ENCODE measurements at regions not wholly inside any gene's neighbourhood (a gene's known extent, or its start where the extent isn't known, plus 50 kb on each side); places are given as distances from the start of the nearest gene placed in this dataset.

DNA sequence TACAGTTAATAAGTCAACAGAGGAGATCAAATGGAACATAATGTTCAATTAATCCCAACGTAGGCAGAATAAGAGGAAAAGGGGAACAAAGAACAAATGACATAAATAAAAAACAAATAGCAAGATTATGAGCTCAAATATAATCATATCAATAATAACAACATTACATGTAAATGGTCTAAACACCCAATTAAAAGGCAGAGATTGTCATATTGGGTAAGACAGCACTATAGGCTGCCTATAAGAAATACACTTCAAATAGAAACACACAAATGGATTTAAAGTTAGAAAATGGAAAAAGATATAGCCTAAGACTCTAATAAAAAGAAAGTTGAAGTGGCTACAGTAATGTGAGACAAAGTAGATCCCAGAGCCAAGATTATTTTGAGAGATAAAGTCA, 126.4 kb upstream of the PTER start:
- no peak for TF ChIP-seq POLR2A (IDR thresholded peaks at IDR 0.05)
- TF ChIP-seq, protein P1, sequence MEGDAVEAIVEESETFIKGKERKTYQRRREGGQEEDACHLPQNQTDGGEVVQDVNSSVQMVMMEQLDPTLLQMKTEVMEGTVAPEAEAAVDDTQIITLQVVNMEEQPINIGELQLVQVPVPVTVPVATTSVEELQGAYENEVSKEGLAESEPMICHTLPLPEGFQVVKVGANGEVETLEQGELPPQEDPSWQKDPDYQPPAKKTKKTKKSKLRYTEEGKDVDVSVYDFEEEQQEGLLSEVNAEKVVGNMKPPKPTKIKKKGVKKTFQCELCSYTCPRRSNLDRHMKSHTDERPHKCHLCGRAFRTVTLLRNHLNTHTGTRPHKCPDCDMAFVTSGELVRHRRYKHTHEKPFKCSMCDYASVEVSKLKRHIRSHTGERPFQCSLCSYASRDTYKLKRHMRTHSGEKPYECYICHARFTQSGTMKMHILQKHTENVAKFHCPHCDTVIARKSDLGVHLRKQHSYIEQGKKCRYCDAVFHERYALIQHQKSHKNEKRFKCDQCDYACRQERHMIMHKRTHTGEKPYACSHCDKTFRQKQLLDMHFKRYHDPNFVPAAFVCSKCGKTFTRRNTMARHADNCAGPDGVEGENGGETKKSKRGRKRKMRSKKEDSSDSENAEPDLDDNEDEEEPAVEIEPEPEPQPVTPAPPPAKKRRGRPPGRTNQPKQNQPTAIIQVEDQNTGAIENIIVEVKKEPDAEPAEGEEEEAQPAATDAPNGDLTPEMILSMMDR (IDR thresholded peaks at IDR 0.05) = no peak
